ENCODE measurements at regions not wholly inside any gene's neighbourhood (a gene's known extent, or its start where the extent isn't known, plus 50 kb on each side); places are given as distances from the start of the nearest gene placed in this dataset.
"Not testable (repeated sequence)": the region's sequence is repeated elsewhere in the genome, so short reads cannot be mapped to it uniquely, and the experiment has no call there.

GRCh38 chr21:13936033-13936937, 274.5 kb downstream of the LIPI start:
- in situ Hi-C loops (cut with MboI); ATAC-seq; BruUV-seq (replicated peaks); POLR2A ChIA-PET; H2AFZ ChIP-seq (ENCODE audit: low read depth, low read length); CTCF ChIA-PET (ENCODE audit: low intra/inter-chr PET ratio); intact Hi-C loops (cut with micrococcal nuclease); H3K9me3 ChIP-seq (replicated peaks; ENCODE audit: control insufficient read depth, insufficient read depth, low read depth, low read length); H3K36me3 ChIP-seq (ENCODE audit: control insufficient read depth, insufficient read depth, low read length); H4K20me1 ChIP-seq (replicated peaks; ENCODE audit: control insufficient read depth, insufficient read depth, low read length); H3K4me2 ChIP-seq (ENCODE audit: insufficient read depth, low read length); FAIRE-seq; H3K4me3 ChIP-seq; H3K9ac ChIP-seq (ENCODE audit: insufficient read depth in 1 of 2, low read depth in 2 of 2, low read length in 2 of 2); H3K79me2 ChIP-seq (ENCODE audit: control insufficient read depth, insufficient read depth, low read length); H3K4me1 ChIP-seq (replicated peaks in 1 of 2; ENCODE audit: control insufficient read depth in 2 of 2, insufficient read depth in 2 of 2, low read length in 2 of 2); H3K27ac ChIP-seq (ENCODE audit: extremely low read depth, low read depth, low read length); H3K27me3 ChIP-seq (ENCODE audit: control insufficient read depth in 2 of 2, insufficient read depth in 2 of 2, low read length in 2 of 2); DNase-seq (ENCODE audit: extremely low read depth in 1 of 4, low spot score in 3 of 4); H3K9me1 ChIP-seq (ENCODE audit: control insufficient read depth, insufficient read depth, low read length): not testable (repeated sequence)
- WGBS (ENCODE audit: insufficient coverage, low coverage, missing lambda C conversion rate), result 89% methylated on average over 25 of the region's 38 CpGs
- TF ChIP-seq POLR2G (IDR thresholded peaks at IDR 0.05; ENCODE audit: low read depth, low read length), result 0 out of 2 replicates have a peak, but pooled peaks have one; percentile 9

DNA sequence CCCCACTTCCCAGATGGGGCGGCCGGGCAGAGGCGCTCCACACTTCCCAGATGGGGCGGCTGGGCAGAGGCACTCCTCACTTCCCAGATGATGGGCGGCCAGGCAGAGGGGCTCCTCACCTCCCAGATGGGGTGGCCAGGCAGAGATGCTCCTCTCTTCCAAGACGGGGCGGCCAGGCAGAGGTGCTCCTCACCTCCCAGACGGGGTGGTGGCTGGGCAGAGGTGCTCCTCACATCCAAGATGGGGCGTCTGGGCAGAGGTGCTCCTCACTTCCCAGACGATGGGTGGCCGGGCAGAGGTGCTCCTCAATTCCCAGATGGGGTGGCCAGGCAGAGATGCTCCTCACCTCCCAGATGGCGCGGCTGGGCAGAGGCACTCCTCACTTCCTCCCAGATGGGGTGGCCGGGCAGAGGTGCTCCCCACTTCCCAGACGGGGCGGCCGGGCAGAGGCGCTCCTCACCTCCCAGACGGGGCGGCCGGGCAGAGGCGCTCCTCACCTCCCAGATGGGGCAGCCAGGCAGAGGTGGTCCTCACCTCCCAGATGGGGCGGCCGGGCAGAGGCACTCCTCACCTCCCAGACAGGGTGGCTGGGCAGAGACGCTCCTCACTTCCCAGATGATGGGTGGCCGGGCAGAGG, 275.2 kb downstream of the LIPI start:
- in situ Hi-C loops (cut with MboI); H3K4me3 ChIP-seq; FAIRE-seq; BruUV-seq (replicated peaks); ATAC-seq; POLR2A ChIA-PET; H3K4me1 ChIP-seq (replicated peaks in 1 of 2; ENCODE audit: control insufficient read depth in 2 of 2, insufficient read depth in 2 of 2, low read length in 2 of 2); H3K9me3 ChIP-seq (replicated peaks; ENCODE audit: control insufficient read depth, insufficient read depth, low read depth, low read length); H3K9me1 ChIP-seq (ENCODE audit: control insufficient read depth, insufficient read depth, low read length); H3K36me3 ChIP-seq (ENCODE audit: control insufficient read depth, insufficient read depth, low read length); intact Hi-C loops (cut with micrococcal nuclease); DNase-seq (ENCODE audit: extremely low read depth in 1 of 4, low spot score in 3 of 4); H3K27me3 ChIP-seq (ENCODE audit: control insufficient read depth in 2 of 2, insufficient read depth in 2 of 2, low read length in 2 of 2); CTCF ChIA-PET (ENCODE audit: low intra/inter-chr PET ratio); H3K9ac ChIP-seq (ENCODE audit: insufficient read depth in 1 of 2, low read depth in 2 of 2, low read length in 2 of 2); H2AFZ ChIP-seq (ENCODE audit: low read depth, low read length); H4K20me1 ChIP-seq (replicated peaks; ENCODE audit: control insufficient read depth, insufficient read depth, low read length); H3K27ac ChIP-seq (ENCODE audit: extremely low read depth, low read depth, low read length); H3K4me2 ChIP-seq (ENCODE audit: insufficient read depth, low read length); H3K79me2 ChIP-seq (ENCODE audit: control insufficient read depth, insufficient read depth, low read length): not testable (repeated sequence)
- WGBS (ENCODE audit: insufficient coverage, low coverage, missing lambda C conversion rate), result 93% methylated on average over 15 of the region's 26 CpGs

GRCh38 chr21:13934887-13935342, 275.8 kb downstream of the LIPI start:
- in situ Hi-C loops (cut with MboI); POLR2A ChIA-PET; ATAC-seq: not testable (repeated sequence)

More at GRCh38 chr21:13934887-13935342, 275.8 kb downstream of the LIPI start:
- H3K9me3 ChIP-seq (replicated peaks; ENCODE audit: control insufficient read depth, insufficient read depth, low read depth, low read length); FAIRE-seq; H3K4me1 ChIP-seq (replicated peaks in 1 of 2; ENCODE audit: control insufficient read depth in 2 of 2, insufficient read depth in 2 of 2, low read length in 2 of 2); H3K9me1 ChIP-seq (ENCODE audit: control insufficient read depth, insufficient read depth, low read length); H3K36me3 ChIP-seq (ENCODE audit: control insufficient read depth, insufficient read depth, low read length); H3K79me2 ChIP-seq (ENCODE audit: control insufficient read depth, insufficient read depth, low read length); CTCF ChIA-PET (ENCODE audit: low intra/inter-chr PET ratio); DNase-seq (ENCODE audit: extremely low read depth in 1 of 4, low spot score in 3 of 4); H3K4me3 ChIP-seq; BruUV-seq (replicated peaks); intact Hi-C loops (cut with micrococcal nuclease); H2AFZ ChIP-seq (ENCODE audit: low read depth, low read length); H3K9ac ChIP-seq (ENCODE audit: insufficient read depth in 1 of 2, low read depth in 2 of 2, low read length in 2 of 2); H3K4me2 ChIP-seq (ENCODE audit: insufficient read depth, low read length); H3K27ac ChIP-seq (ENCODE audit: extremely low read depth, low read depth, low read length); H3K27me3 ChIP-seq (ENCODE audit: control insufficient read depth in 2 of 2, insufficient read depth in 2 of 2, low read length in 2 of 2); H4K20me1 ChIP-seq (replicated peaks; ENCODE audit: control insufficient read depth, insufficient read depth, low read length): not testable (repeated sequence)
- WGBS (ENCODE audit: insufficient coverage, low coverage, missing lambda C conversion rate), result 95% methylated on average over 10 of the region's 23 CpGs
